Hepatocyte (in vitro differentiated cells): ENCODE measurements at regions not wholly inside any gene's neighbourhood (a gene's known extent, or its start where the extent isn't known, plus 50 kb on each side); places are given as distances from the start of the nearest gene placed in this dataset.

Experiments
- CTCF ChIP-seq: fragments of 200-600 bp; sonication (generic); IDR thresholded peaks from 2 replicates; pipeline ENCODE4 v1.5.1; 2016; ENCODE audit warnings: antibody characterized with exemption, mild to moderate bottlenecking; ENCODE audit not compliant: poor library complexity
- EZH2 ChIP-seq: fragments of 200-600 bp; sonication (generic); IDR thresholded peaks from 2 replicates; pipeline ENCODE4 v1.6.1; 2016; ENCODE audit warnings: antibody characterized with exemption, mild to moderate bottlenecking, borderline replicate concordance
- EZH2phosphoT487 ChIP-seq: fragments of 200-600 bp; sonication (generic); IDR thresholded peaks from one replicate; pipeline ENCODE4 v1.6.1; 2018; ENCODE audit warnings: antibody characterized with exemption, mild to moderate bottlenecking, low read depth, moderate library complexity; ENCODE audit not compliant: unreplicated experiment, severe bottlenecking

- TF ChIP-seq EZH2: no peak
- TF ChIP-seq CTCF: no peak
- no peak for TF ChIP-seq EZH2phosphoT487
Observed at GRCh38 chr4:165780735-165781134, 92.3 kb upstream of the TLL1 start.
